ENCODE measurements at regions not wholly inside any gene's neighbourhood (a gene's known extent, or its start where the extent isn't known, plus 50 kb on each side); places are given as distances from the start of the nearest gene placed in this dataset.
A peak's percentile ranks its signal among the peaks of the same experiment; 100 is the strongest.

GRCh38 chr1:198047913-198048312 lies 108.9 kb upstream of the NEK7 start:
- no peak overlapping the region for H3K27ac ChIP-seq
- H3K4me3 ChIP-seq, result no peak overlapping the region
- DNase-seq (no peak), ATAC-seq (ENCODE audit: low FRiP score in 2 of 2) (no peak)
- H3K27me3 ChIP-seq, result no peaks in the 10 kb centered on the region
- H3K9me3 ChIP-seq, result no peaks in the 10 kb centered on the region
- no peak for TF ChIP-seq CTCF (IDR thresholded peaks at IDR 0.05)
- TF ChIP-seq EP300 (IDR thresholded peaks at IDR 0.05), result no peak
- TF ChIP-seq POLR2AphosphoS5 (IDR thresholded peaks at IDR 0.05), result no peak
- no peak for TF ChIP-seq POLR2A (IDR thresholded peaks at IDR 0.05)
- H3K4me1 ChIP-seq, result no peaks in the 10 kb centered on the region
- H3K36me3 ChIP-seq, result no peaks in the 10 kb centered on the region

- DNase-seq, result no peak
- Histone ChIP-seq H3K4me3 (no peak overlapping the region), H3K36me3 (no peaks in the 10 kb centered on the region), H3K27ac (no peak overlapping the region), H3K9me3 (no peaks in the 10 kb centered on the region), H3K27me3 (no peaks in the 10 kb centered on the region), H3K4me1 (no peaks in the 10 kb centered on the region)
- TF ChIP-seq POLR2A (IDR thresholded peaks at IDR 0.05) (no peak), CTCF (IDR thresholded peaks at IDR 0.05) (no peak), POLR2AphosphoS5 (IDR thresholded peaks at IDR 0.05) (no peak), EP300 (IDR thresholded peaks at IDR 0.05) (no peak)
- WGBS, 2 donors, result 72 to 73% methylated on average over 3 of the region's 3 CpGs
- peak; percentile 10 to 46 for ATAC-seq (ENCODE audit: low FRiP score in 2 of 2)
Observed at GRCh38 chr1:198054510-198054909, 102.3 kb upstream of the NEK7 start.

- 66 to 71% methylated on average over 2 of the region's 2 CpGs for WGBS, 2 donors
- ATAC-seq (ENCODE audit: low FRiP score in 2 of 2) (peak in 1 of 2 donors; percentile 49), DNase-seq (no peak)
- no peak overlapping the region for H3K27ac ChIP-seq
- H3K4me1 ChIP-seq, result no peaks in the 10 kb centered on the region
- no peak overlapping the region for H3K4me3 ChIP-seq
- TF ChIP-seq POLR2AphosphoS5 (IDR thresholded peaks at IDR 0.05) (no peak), POLR2A (IDR thresholded peaks at IDR 0.05) (no peak), EP300 (IDR thresholded peaks at IDR 0.05) (no peak), CTCF (IDR thresholded peaks at IDR 0.05) (peak in 1 of 6 experiments; percentile 12)
- H3K27me3 ChIP-seq, result no peaks in the 10 kb centered on the region
- H3K36me3 ChIP-seq, result no peaks in the 10 kb centered on the region
- H3K9me3 ChIP-seq, result no peaks in the 10 kb centered on the region
Observed at GRCh38 chr1:198056255-198056654, 100.5 kb upstream of the NEK7 start.

- ATAC-seq (ENCODE audit: low FRiP score in 2 of 2) (no peak), DNase-seq (no peak)
- no peak overlapping the region for H3K4me3 ChIP-seq
- 86 to 98% methylated on average over 2 of the region's 2 CpGs for WGBS, 2 donors
- H3K27me3 ChIP-seq, result no peaks in the 10 kb centered on the region
- H3K9me3 ChIP-seq, result no peaks in the 10 kb centered on the region
- no peak for TF ChIP-seq CTCF (IDR thresholded peaks at IDR 0.05)
- TF ChIP-seq POLR2AphosphoS5 (IDR thresholded peaks at IDR 0.05), result no peak
- TF ChIP-seq POLR2A (IDR thresholded peaks at IDR 0.05), result no peak
- TF ChIP-seq EP300 (IDR thresholded peaks at IDR 0.05), result no peak
- H3K36me3 ChIP-seq, result no peaks in the 10 kb centered on the region
- H3K27ac ChIP-seq, result no peak overlapping the region
- H3K4me1 ChIP-seq, result no peaks in the 10 kb centered on the region
Observed at GRCh38 chr1:198064181-198064580, 92.6 kb upstream of the NEK7 start.

- ATAC-seq (ENCODE audit: low FRiP score in 2 of 2) (no peak), DNase-seq (no peak)
- Histone ChIP-seq H3K4me3 (no peak overlapping the region), H3K27me3 (no peaks in the 10 kb centered on the region), H3K36me3 (no peaks in the 10 kb centered on the region), H3K27ac (no peak overlapping the region), H3K4me1 (no peaks in the 10 kb centered on the region), H3K9me3 (no peaks in the 10 kb centered on the region)
- WGBS, 2 donors, result 47 to 58% methylated on average over 3 of the region's 3 CpGs
- TF ChIP-seq POLR2AphosphoS5 (IDR thresholded peaks at IDR 0.05), result no peak
- no peak for TF ChIP-seq POLR2A (IDR thresholded peaks at IDR 0.05)
- TF ChIP-seq CTCF (IDR thresholded peaks at IDR 0.05), result no peak
- no peak for TF ChIP-seq EP300 (IDR thresholded peaks at IDR 0.05)
Observed at GRCh38 chr1:198068285-198068684, 88.5 kb upstream of the NEK7 start.

All from upper lobe of left lung (tissue), 6 donors.